GM23338 (cell line): ENCODE measurements at regions not wholly inside any gene's neighbourhood (a gene's known extent, or its start where the extent isn't known, plus 50 kb on each side); places are given as distances from the start of the nearest gene placed in this dataset.

Source experiments
- EZH2 ChIP-seq: fragments of 200-600 bp; sonication (generic); IDR thresholded peaks from one replicate; pipeline ENCODE4 v1.8.0; 2017; ENCODE audit warnings: antibody characterized with exemption, mild to moderate bottlenecking, low read depth; ENCODE audit not compliant: unreplicated experiment
- EZH2phosphoT487 ChIP-seq: fragments of 200-600 bp; sonication (generic); IDR thresholded peaks from one replicate; pipeline ENCODE4 v1.8.1; 2018; ENCODE audit warnings: antibody characterized with exemption; ENCODE audit not compliant: unreplicated experiment
- JUNB ChIP-seq: IDR thresholded peaks from one replicate; pipeline ENCODE4 v1.6.1; 2016; ENCODE audit warnings: antibody characterized with exemption; ENCODE audit not compliant: unreplicated experiment
- NANOG ChIP-seq: IDR thresholded peaks from 2 replicates; pipeline ENCODE4 v1.6.1; 2016; ENCODE audit warnings: antibody characterized with exemption, borderline replicate concordance
- POLR2AphosphoS5 ChIP-seq: IDR thresholded peaks from 2 replicates; pipeline ENCODE4 v1.6.1; 2016; ENCODE audit warnings: antibody characterized with exemption, low read depth
- STAT1 ChIP-seq: IDR thresholded peaks from one replicate; pipeline ENCODE4 v1.6.1; 2016; ENCODE audit warnings: antibody characterized with exemption; ENCODE audit not compliant: unreplicated experiment
- TF ChIP-seq, protein P1 (sequence below), 2 experiments: fragments of 200-600 bp in 1 of 2; sonication (generic) in 1 of 2; conservative IDR thresholded peaks; 2 replicates each; pipeline versions ENCODE4 v1.5.1 to v1.6.1; 2016 to 2017; ENCODE audit warnings: antibody characterized with exemption in 2 of 2, low read depth in 2 of 2, mild to moderate bottlenecking in 2 of 2, moderate library complexity in 1 of 2

DNA sequence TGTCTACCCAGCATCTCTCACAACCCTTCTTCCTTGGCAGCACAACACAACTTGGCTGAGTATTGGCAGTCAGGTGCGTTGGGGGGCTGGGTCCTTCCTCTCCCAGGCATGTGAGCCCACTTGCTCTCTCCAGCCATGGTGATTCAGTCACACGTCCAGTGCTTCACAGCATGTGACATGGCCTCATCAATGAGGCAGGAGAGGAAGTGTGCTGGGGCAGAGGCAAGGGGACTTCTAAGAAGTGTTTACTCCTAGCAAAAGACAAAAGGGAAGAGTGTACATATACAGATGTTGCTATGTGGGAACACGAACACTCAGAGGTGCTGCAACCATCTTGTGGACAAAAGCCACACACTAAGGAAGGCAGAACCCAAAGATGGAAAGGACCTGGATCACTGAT lies 380.8 kb downstream of the FBXW7 start:
- TF ChIP-seq, protein P1, sequence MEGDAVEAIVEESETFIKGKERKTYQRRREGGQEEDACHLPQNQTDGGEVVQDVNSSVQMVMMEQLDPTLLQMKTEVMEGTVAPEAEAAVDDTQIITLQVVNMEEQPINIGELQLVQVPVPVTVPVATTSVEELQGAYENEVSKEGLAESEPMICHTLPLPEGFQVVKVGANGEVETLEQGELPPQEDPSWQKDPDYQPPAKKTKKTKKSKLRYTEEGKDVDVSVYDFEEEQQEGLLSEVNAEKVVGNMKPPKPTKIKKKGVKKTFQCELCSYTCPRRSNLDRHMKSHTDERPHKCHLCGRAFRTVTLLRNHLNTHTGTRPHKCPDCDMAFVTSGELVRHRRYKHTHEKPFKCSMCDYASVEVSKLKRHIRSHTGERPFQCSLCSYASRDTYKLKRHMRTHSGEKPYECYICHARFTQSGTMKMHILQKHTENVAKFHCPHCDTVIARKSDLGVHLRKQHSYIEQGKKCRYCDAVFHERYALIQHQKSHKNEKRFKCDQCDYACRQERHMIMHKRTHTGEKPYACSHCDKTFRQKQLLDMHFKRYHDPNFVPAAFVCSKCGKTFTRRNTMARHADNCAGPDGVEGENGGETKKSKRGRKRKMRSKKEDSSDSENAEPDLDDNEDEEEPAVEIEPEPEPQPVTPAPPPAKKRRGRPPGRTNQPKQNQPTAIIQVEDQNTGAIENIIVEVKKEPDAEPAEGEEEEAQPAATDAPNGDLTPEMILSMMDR (conservative IDR thresholded peaks at IDR 0.05; ENCODE audit: low read depth in 2 of 2): no peak
- TF ChIP-seq JUNB (no peak), POLR2AphosphoS5 (no peak), NANOG (no peak), STAT1 (no peak), EZH2 (no peak), EZH2phosphoT487 (no peak)
